ENCODE measurements at regions not wholly inside any gene's neighbourhood (a gene's known extent, or its start where the extent isn't known, plus 50 kb on each side); places are given as distances from the start of the nearest gene placed in this dataset.
"Not testable (repeated sequence)": the region's sequence is repeated elsewhere in the genome, so short reads cannot be mapped to it uniquely, and the experiment has no call there.

DNA sequence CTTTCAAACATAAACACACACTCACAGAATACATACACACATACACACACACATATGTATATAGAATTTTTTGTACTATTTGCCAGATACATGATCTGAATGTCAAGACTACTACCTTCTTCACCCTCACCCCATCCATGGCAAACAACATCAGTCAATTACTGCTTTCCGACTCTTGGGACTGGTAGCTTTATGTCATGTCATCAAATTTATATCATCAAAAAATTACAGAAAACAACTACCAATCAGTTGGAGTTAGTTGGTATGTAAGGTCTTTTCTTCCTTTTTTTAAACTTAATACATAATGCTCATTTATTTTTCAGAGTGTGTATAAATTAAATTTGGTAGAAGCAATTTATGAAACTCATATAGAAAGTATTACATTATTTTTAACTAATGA is 305.7 kb upstream of the MDFIC2 start:
- no peak overlapping the region for H3K4me3 ChIP-seq (ENCODE audit: low read depth, low read length)
- no peak for DNase-seq (ENCODE audit: low read depth)
- TF ChIP-seq, protein P1, sequence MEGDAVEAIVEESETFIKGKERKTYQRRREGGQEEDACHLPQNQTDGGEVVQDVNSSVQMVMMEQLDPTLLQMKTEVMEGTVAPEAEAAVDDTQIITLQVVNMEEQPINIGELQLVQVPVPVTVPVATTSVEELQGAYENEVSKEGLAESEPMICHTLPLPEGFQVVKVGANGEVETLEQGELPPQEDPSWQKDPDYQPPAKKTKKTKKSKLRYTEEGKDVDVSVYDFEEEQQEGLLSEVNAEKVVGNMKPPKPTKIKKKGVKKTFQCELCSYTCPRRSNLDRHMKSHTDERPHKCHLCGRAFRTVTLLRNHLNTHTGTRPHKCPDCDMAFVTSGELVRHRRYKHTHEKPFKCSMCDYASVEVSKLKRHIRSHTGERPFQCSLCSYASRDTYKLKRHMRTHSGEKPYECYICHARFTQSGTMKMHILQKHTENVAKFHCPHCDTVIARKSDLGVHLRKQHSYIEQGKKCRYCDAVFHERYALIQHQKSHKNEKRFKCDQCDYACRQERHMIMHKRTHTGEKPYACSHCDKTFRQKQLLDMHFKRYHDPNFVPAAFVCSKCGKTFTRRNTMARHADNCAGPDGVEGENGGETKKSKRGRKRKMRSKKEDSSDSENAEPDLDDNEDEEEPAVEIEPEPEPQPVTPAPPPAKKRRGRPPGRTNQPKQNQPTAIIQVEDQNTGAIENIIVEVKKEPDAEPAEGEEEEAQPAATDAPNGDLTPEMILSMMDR (IDR thresholded peaks at IDR 0.05; ENCODE audit: low read depth, low read length): no peak
- TF ChIP-seq MYC (IDR thresholded peaks at IDR 0.05; ENCODE audit: low read depth, low read length): no peak
- no peak for TF ChIP-seq MAX (IDR thresholded peaks at IDR 0.05; ENCODE audit: low read depth, low read length)
- no peak for TF ChIP-seq POLR2A (IDR thresholded peaks at IDR 0.05; ENCODE audit: extremely low read depth, insufficient read length)

GRCh38 chr3:70617349-70617748 is 304.9 kb upstream of the MDFIC2 start:
- not testable (repeated sequence) for DNase-seq (ENCODE audit: low read depth); H3K4me3 ChIP-seq (ENCODE audit: low read depth, low read length)

- TF ChIP-seq MYC (IDR thresholded peaks at IDR 0.05; ENCODE audit: low read depth, low read length) (no peak), POLR2A (IDR thresholded peaks at IDR 0.05; ENCODE audit: extremely low read depth, insufficient read length) (no peak), MAX (IDR thresholded peaks at IDR 0.05; ENCODE audit: low read depth, low read length) (no peak)
- TF ChIP-seq, protein P1 (IDR thresholded peaks at IDR 0.05; ENCODE audit: low read depth, low read length): no peak
- DNase-seq (ENCODE audit: low read depth): no peak
- H3K4me3 ChIP-seq (ENCODE audit: low read depth, low read length): no peak overlapping the region
These were observed 302.8 kb upstream of the MDFIC2 start for GRCh38 chr3:70615286-70615685.

- TF ChIP-seq, protein P1 (IDR thresholded peaks at IDR 0.05; ENCODE audit: low read depth, low read length): no peak
- no peak for TF ChIP-seq MYC (IDR thresholded peaks at IDR 0.05; ENCODE audit: low read depth, low read length)
- no peak for TF ChIP-seq POLR2A (IDR thresholded peaks at IDR 0.05; ENCODE audit: extremely low read depth, insufficient read length)
- TF ChIP-seq MAX (IDR thresholded peaks at IDR 0.05; ENCODE audit: low read depth, low read length): no peak
- no peak for DNase-seq (ENCODE audit: low read depth)
- H3K4me3 ChIP-seq (ENCODE audit: low read depth, low read length): no peak overlapping the region
These were observed 301.7 kb upstream of the MDFIC2 start for GRCh38 chr3:70614111-70614510.

DNA sequence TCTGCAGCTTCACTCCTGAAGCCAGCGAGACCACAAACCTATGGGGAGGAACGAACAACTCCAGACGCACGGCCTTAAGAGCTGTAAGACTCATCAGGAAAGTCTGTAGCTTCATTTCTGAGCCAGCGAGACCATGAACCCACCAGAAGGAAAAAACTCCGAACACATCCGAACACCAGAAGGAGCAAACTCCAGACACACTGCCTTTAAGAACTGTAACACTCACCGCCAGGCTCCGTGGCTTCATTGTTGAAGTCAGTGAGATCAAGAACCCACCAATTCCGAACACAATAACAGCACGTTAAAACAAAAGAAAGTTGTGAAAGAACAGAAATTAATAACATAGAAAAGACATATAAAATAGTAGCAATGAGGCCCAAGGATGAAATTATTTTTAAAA is 300.5 kb upstream of the MDFIC2 start:
- no peak for TF ChIP-seq POLR2A (IDR thresholded peaks at IDR 0.05; ENCODE audit: extremely low read depth, insufficient read length)
- no peak for TF ChIP-seq MAX (IDR thresholded peaks at IDR 0.05; ENCODE audit: low read depth, low read length)
- no peak for TF ChIP-seq MYC (IDR thresholded peaks at IDR 0.05; ENCODE audit: low read depth, low read length)
- H3K4me3 ChIP-seq (ENCODE audit: low read depth, low read length): no peak overlapping the region
- no peak for DNase-seq (ENCODE audit: low read depth)

DNA sequence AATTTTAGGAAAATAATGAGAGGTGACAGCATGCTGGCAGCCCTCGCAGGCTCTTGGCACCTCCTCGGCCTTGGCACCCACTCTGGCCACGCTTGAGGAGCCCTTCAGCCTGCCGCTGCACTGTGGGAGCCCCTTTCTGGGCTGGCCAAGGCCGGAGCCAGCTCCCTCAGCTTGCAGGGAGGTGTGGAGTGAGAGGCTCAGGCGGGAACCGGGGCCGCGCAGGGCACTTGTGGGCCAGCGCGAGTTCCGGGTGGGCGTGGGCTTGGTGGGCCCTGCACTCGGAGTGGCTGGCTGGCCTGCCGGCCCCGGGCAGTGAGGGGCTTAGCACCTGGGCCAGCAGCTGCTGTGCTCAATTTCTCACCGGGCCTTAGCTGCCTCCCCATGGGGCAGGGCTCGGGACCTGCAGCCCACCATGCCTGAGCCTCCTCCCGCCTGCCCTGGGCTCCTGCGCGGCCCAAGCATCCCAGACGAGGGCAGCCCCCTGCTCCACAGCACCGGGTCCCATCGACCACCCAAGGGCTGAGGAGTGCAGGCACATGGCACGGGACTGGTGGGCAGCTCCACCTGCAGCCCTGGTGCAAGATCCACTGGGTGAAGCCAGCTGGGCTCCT is 299.3 kb upstream of the MDFIC2 start:
- H3K4me3 ChIP-seq (ENCODE audit: low read depth, low read length); DNase-seq (ENCODE audit: low read depth): not testable (repeated sequence)

DNA sequence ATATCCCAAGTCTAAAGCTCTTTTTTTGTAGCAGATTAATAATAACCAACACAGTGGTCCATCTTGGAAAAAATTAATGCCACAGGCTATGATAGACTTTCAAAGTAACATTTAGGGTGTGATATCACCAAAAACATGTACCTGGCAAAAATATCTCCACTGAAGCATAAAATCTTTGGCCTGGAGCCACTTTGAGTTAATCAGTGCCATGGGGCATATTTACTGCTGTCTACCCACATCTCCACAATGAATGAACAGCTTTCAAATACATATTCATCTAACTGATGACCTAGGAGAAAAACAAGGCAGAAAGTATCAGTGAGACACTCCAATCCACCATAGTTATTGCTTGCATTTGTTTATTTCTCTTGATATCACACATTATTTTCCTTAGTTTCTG is 296.0 kb upstream of the MDFIC2 start:
- no peak overlapping the region for H3K4me3 ChIP-seq (ENCODE audit: low read depth, low read length)
- TF ChIP-seq POLR2A (IDR thresholded peaks at IDR 0.05; ENCODE audit: extremely low read depth, insufficient read length) (no peak), MAX (IDR thresholded peaks at IDR 0.05; ENCODE audit: low read depth, low read length) (no peak)
- no peak for DNase-seq (ENCODE audit: low read depth)

- H3K4me3 ChIP-seq (ENCODE audit: low read depth, low read length): no peak overlapping the region
- DNase-seq (ENCODE audit: low read depth): no peak
- TF ChIP-seq POLR2A (IDR thresholded peaks at IDR 0.05; ENCODE audit: extremely low read depth, insufficient read length) (no peak), MAX (IDR thresholded peaks at IDR 0.05; ENCODE audit: low read depth, low read length) (no peak), MYC (IDR thresholded peaks at IDR 0.05; ENCODE audit: low read depth, low read length) (no peak)
- TF ChIP-seq, protein P1 (IDR thresholded peaks at IDR 0.05; ENCODE audit: low read depth, low read length): no peak
These were observed 295.0 kb upstream of the MDFIC2 start for GRCh38 chr3:70607469-70607868.

All from NB4 (cell line).